GM12873 (cell line): ENCODE measurements at regions not wholly inside any gene's neighbourhood (a gene's known extent, or its start where the extent isn't known, plus 50 kb on each side); places are given as distances from the start of the nearest gene placed in this dataset.

Experiments
- CTCF ChIP-seq: IDR thresholded peaks from 2 replicates; pipeline ENCODE4 v1.5.1; 2012; ENCODE audit warnings: low read depth, mild to moderate bottlenecking, moderate library complexity, low read length, control low read depth; ENCODE audit not compliant: insufficient read depth; ENCODE audit errors: missing control alignments

- TF ChIP-seq CTCF: no peak
Observed at GRCh38 chr12:126974779-126975178, 1292.2 kb upstream of the TMEM132C start.

GRCh38 chr12:126976579-126976978, 1290.4 kb upstream of the TMEM132C start:
- TF ChIP-seq CTCF: no peak

GRCh38 chr12:126982707-126983106, 1284.3 kb upstream of the TMEM132C start:
- no peak for TF ChIP-seq CTCF

- TF ChIP-seq CTCF: no peak
Observed at GRCh38 chr12:126989532-126989931, 1277.4 kb upstream of the TMEM132C start.

- no peak for TF ChIP-seq CTCF
Observed at GRCh38 chr12:126993898-126994297, 1273.1 kb upstream of the TMEM132C start.

- no peak for TF ChIP-seq CTCF
Observed at GRCh38 chr12:126994599-126994998, 1272.4 kb upstream of the TMEM132C start.

- TF ChIP-seq CTCF: no peak
Observed at GRCh38 chr12:126998031-126998430, 1268.9 kb upstream of the TMEM132C start.
